Caco-2 (cell line): ENCODE measurements at regions not wholly inside any gene's neighbourhood (a gene's known extent, or its start where the extent isn't known, plus 50 kb on each side); places are given as distances from the start of the nearest gene placed in this dataset.

Experiments used
- BruUV-seq: library from RNA; stranded (reverse); fragments of 400-500 nt; replicated peaks from 2 replicates; lab custom pipeline; 2021; lab: Mats Ljungman, UMichigan
- CTCF ChIA-PET: fragments of 300-600 bp; sonication (Branson Sonifier 250); formaldehyde crosslinking; loops from one replicate; lab custom pipeline; 2022; ENCODE audit warnings: antibody characterized with exemption; lab: Charles Lee
- POLR2A ChIA-PET: fragments of 300-600 bp; sonication (Branson Sonifier 250); formaldehyde crosslinking; loops from one replicate; lab custom pipeline; 2022; ENCODE audit warnings: antibody characterized with exemption; lab: Charles Lee
- DNase-seq, 2 experiments: peaks; one replicate each; pipeline versions ENCODE4 v3.0.0 to v3.0.0-alpha.2; 2020 to 2022
- H3K27me3 ChIP-seq: replicated peaks from 2 replicates; pipeline ENCODE4 v1.6.0; 2011; ENCODE audit warnings: low read length; ENCODE audit not compliant: control insufficient read depth, insufficient read depth
- H3K36me3 ChIP-seq: 2 replicates; pipeline ENCODE4 v1.5.1; 2011; ENCODE audit warnings: low read length; ENCODE audit not compliant: control insufficient read depth, insufficient read depth
- H3K4me1 ChIP-seq: fragments of 250-450 bp; sonication (Bioruptor Pico); 2 replicates; pipeline ENCODE4 v1.5.1; 2020; ENCODE audit warnings: mild to moderate bottlenecking
- H3K4me3 ChIP-seq: 2 replicates; pipeline ENCODE4 v1.5.1; 2011; ENCODE audit warnings: low read depth, mild to moderate bottlenecking, control low read depth, low read length
- H3K9me3 ChIP-seq: fragments of 250-450 bp; sonication (Bioruptor Pico); 2 replicates; pipeline ENCODE4 v1.5.1; 2020; ENCODE audit warnings: mild to moderate bottlenecking, moderate library complexity
- H3K27ac Mint-ChIP-seq: one replicate; pipeline ENCODE4 v1.8.0; 2022; ENCODE audit warnings: mixed read lengths; ENCODE audit not compliant: unreplicated experiment
- H3K27me3 Mint-ChIP-seq: one replicate; pipeline ENCODE4 v1.8.0; 2022; ENCODE audit warnings: mixed read lengths; ENCODE audit not compliant: insufficient read depth, unreplicated experiment
- H3K36me3 Mint-ChIP-seq: one replicate; pipeline ENCODE4 v1.8.0; 2022; ENCODE audit warnings: mild to moderate bottlenecking, mixed read lengths; ENCODE audit not compliant: insufficient read depth, unreplicated experiment
- H3K4me1 Mint-ChIP-seq: one replicate; pipeline ENCODE4 v1.8.0; 2022; ENCODE audit warnings: low read depth, mixed read lengths; ENCODE audit not compliant: unreplicated experiment
- H3K4me3 Mint-ChIP-seq: one replicate; pipeline ENCODE4 v1.8.0; 2022; ENCODE audit warnings: mild to moderate bottlenecking, moderate library complexity, mixed read lengths; ENCODE audit not compliant: unreplicated experiment
- H3K9me3 Mint-ChIP-seq: one replicate; pipeline ENCODE4 v1.8.0; 2022; ENCODE audit warnings: mixed read lengths; ENCODE audit not compliant: unreplicated experiment
- intact Hi-C: fragments of 100-400 bp; cut with micrococcal nuclease; formaldehyde crosslinking; loops from one replicate; pipeline ENCODE4 v1.10.0; 2022; ENCODE audit not compliant: unreplicated experiment
- TF ChIP-seq, protein P1 (sequence below), 2 experiments: fragments of 200-600 bp in 1 of 2; IDR thresholded peaks; 1 replicate in 1 of 2; 2 replicates in 1 of 2; pipeline versions ENCODE4 v1.5.1 to v1.8.0; 2011 to 2022; ENCODE audit warnings: antibody characterized with exemption in 1 of 2, control low read depth in 1 of 2, inconsistent platforms in 1 of 2, low read depth in 1 of 2, low read length in 1 of 2, mild to moderate bottlenecking in 1 of 2, moderate library complexity in 1 of 2; ENCODE audit not compliant: insufficient read depth in 1 of 2, severe bottlenecking in 1 of 2, unreplicated experiment in 1 of 2

- H3K4me1 Mint-ChIP-seq, result no peaks in the 10 kb centered on the region
- no peaks in the 10 kb centered on the region for H3K9me3 Mint-ChIP-seq
- no TSS peak for BruUV-seq
- no peaks in the 10 kb centered on the region for H3K27me3 Mint-ChIP-seq
- H3K27ac Mint-ChIP-seq, result no peak overlapping the region
- POLR2A ChIA-PET, result no interaction called here
- no peaks in the 10 kb centered on the region for H3K36me3 ChIP-seq
- H3K4me3 ChIP-seq, result no peak overlapping the region
- no peaks in the 10 kb centered on the region for H3K27me3 ChIP-seq
- H3K9me3 ChIP-seq, result no peaks in the 10 kb centered on the region
- no peak for DNase-seq
- intact Hi-C loops, result no loop called here
- TF ChIP-seq, protein P1, sequence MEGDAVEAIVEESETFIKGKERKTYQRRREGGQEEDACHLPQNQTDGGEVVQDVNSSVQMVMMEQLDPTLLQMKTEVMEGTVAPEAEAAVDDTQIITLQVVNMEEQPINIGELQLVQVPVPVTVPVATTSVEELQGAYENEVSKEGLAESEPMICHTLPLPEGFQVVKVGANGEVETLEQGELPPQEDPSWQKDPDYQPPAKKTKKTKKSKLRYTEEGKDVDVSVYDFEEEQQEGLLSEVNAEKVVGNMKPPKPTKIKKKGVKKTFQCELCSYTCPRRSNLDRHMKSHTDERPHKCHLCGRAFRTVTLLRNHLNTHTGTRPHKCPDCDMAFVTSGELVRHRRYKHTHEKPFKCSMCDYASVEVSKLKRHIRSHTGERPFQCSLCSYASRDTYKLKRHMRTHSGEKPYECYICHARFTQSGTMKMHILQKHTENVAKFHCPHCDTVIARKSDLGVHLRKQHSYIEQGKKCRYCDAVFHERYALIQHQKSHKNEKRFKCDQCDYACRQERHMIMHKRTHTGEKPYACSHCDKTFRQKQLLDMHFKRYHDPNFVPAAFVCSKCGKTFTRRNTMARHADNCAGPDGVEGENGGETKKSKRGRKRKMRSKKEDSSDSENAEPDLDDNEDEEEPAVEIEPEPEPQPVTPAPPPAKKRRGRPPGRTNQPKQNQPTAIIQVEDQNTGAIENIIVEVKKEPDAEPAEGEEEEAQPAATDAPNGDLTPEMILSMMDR (IDR thresholded peaks at IDR 0.05; ENCODE audit: insufficient read depth in 1 of 2, low read depth in 1 of 2, low read length in 1 of 2, severe bottlenecking in 1 of 2, unreplicated experiment in 1 of 2), result no peak
- H3K4me1 ChIP-seq, result no peaks in the 10 kb centered on the region
- peaks cover 8% of the 10 kb centered on the region for H3K36me3 Mint-ChIP-seq
- no peak overlapping the region for H3K4me3 Mint-ChIP-seq
- CTCF ChIA-PET, result no interaction called here
Observed at GRCh38 chr19:5247957-5248705, 92.5 kb downstream of the PTPRS start.

- TF ChIP-seq, protein P1 (IDR thresholded peaks at IDR 0.05; ENCODE audit: insufficient read depth in 1 of 2, low read depth in 1 of 2, low read length in 1 of 2, severe bottlenecking in 1 of 2, unreplicated experiment in 1 of 2), result no peak
- no peak for DNase-seq
- Histone ChIP-seq H3K9me3 (no peaks in the 10 kb centered on the region), H3K4me3 (no peak overlapping the region), H3K4me1 (no peaks in the 10 kb centered on the region), H3K36me3 (no peaks in the 10 kb centered on the region), H3K27me3 (no peaks in the 10 kb centered on the region)
- H3K36me3 Mint-ChIP-seq, result peaks cover 8% of the 10 kb centered on the region
- CTCF ChIA-PET, result no interaction called here
- POLR2A ChIA-PET, result no interaction called here
- intact Hi-C loops, result no loop called here
- BruUV-seq, result no TSS peak
- no peak overlapping the region for H3K27ac Mint-ChIP-seq
- H3K4me3 Mint-ChIP-seq, result no peak overlapping the region
- no peaks in the 10 kb centered on the region for H3K27me3 Mint-ChIP-seq
- H3K9me3 Mint-ChIP-seq, result no peaks in the 10 kb centered on the region
- no peaks in the 10 kb centered on the region for H3K4me1 Mint-ChIP-seq
Observed at GRCh38 chr19:5246554-5247155, 94.0 kb downstream of the PTPRS start.

DNA sequence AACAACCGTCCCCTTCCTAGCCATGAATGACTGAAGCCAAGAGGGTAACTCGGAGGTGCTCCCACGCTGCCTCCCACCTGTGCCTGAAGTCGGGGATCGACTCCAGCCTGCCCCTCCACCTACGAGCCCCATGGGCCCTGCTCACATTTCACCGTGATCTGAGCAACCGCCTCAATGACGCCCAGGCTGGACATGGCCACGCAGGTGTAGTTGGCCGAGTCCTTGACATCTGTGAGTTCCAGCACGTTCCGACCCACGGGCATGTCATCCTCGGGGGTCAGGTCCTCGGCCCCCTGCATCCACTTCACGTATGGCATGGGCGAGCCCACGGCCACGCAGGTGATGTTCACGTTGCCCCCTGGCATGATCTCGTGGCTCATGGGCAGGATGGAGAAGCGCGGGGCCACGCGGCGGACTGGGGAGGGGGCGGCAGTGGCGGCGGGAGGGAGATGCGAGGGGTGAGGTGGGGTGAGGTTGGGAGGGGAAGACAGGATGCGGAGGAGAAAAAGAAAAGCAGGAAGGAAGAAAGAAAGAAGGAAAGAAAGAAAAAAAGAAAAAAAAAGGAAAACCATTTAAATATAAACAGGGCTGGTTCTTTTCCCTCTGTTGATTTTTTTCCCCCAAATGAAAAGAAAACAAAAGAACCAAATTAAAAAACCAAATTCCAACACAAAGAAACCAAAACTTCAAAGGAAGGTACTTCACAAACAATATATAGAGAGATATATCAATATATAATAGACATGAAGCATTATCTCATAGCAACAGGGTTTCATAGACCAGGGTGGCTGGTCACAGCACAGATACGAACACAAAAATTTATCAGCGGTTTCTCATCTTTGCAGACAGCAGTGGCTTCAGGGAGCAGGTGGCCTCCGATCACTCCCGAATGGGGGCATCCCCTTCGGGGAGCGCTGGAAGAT, 94.7 kb downstream of the PTPRS start:
- Mint-ChIP-seq H3K36me3 (peaks cover 8% of the 10 kb centered on the region), H3K4me3 (no peak overlapping the region), H3K4me1 (no peaks in the 10 kb centered on the region), H3K27me3 (no peaks in the 10 kb centered on the region), H3K27ac (no peak overlapping the region), H3K9me3 (no peaks in the 10 kb centered on the region)
- Histone ChIP-seq H3K36me3 (no peaks in the 10 kb centered on the region), H3K4me1 (no peaks in the 10 kb centered on the region), H3K27me3 (no peaks in the 10 kb centered on the region), H3K9me3 (no peaks in the 10 kb centered on the region), H3K4me3 (no peak overlapping the region)
- ChIA-PET POLR2A (no interaction called here), CTCF (no interaction called here)
- TF ChIP-seq, protein P1 (IDR thresholded peaks at IDR 0.05; ENCODE audit: insufficient read depth in 1 of 2, low read depth in 1 of 2, low read length in 1 of 2, severe bottlenecking in 1 of 2, unreplicated experiment in 1 of 2), result no peak
- no TSS peak for BruUV-seq
- intact Hi-C loops, result no loop called here
- DNase-seq, result no peak
